HG03103 (cell line): ENCODE measurements at regions not wholly inside any gene's neighbourhood (a gene's known extent, or its start where the extent isn't known, plus 50 kb on each side); places are given as distances from the start of the nearest gene placed in this dataset.
A peak's percentile ranks its signal among the peaks of the same experiment; 100 is the strongest.

Experiments used
- ATAC-seq: cut with Tn5 transposase; IDR thresholded peaks from one replicate; pipeline ENCODE4 v1.9.1; 2021; ENCODE audit warnings: low read depth; ENCODE audit not compliant: unreplicated experiment

- ATAC-seq = no peak
Measured at GRCh38 chr5:124161266-124161665, 585.2 kb downstream of the ZNF608 start.

GRCh38 chr5:124160265-124160664 lies 586.2 kb downstream of the ZNF608 start:
- no peak for ATAC-seq

GRCh38 chr5:124157320-124157719 lies 589.1 kb downstream of the ZNF608 start:
- ATAC-seq = peak; percentile 61

- no peak for ATAC-seq
Measured at GRCh38 chr5:124156415-124156996, 589.9 kb downstream of the ZNF608 start.

GRCh38 chr5:124154714-124155113 lies 591.7 kb downstream of the ZNF608 start:
- ATAC-seq = no peak

GRCh38 chr5:124153588-124153987 lies 592.9 kb downstream of the ZNF608 start:
- ATAC-seq = no peak

- no peak for ATAC-seq
Measured at GRCh38 chr5:124148574-124148973, 597.9 kb downstream of the ZNF608 start.

GRCh38 chr5:124140060-124140459 lies 606.4 kb downstream of the ZNF608 start:
- ATAC-seq = no peak

- ATAC-seq = no peak
Measured at GRCh38 chr5:124139477-124139876, 607.0 kb downstream of the ZNF608 start.

- no peak for ATAC-seq
Measured at GRCh38 chr5:124136609-124137008, 609.8 kb downstream of the ZNF608 start.

- ATAC-seq = no peak
Measured at GRCh38 chr5:124134941-124135340, 611.5 kb downstream of the ZNF608 start.

- no peak for ATAC-seq
Measured at GRCh38 chr5:124133406-124133805, 613.0 kb downstream of the ZNF608 start.

GRCh38 chr5:124132843-124133242 lies 613.6 kb downstream of the ZNF608 start:
- no peak for ATAC-seq

- ATAC-seq = no peak
Measured at GRCh38 chr5:124131466-124131865, 615.0 kb downstream of the ZNF608 start.

- no peak for ATAC-seq
Measured at GRCh38 chr5:124130816-124131215, 615.6 kb downstream of the ZNF608 start.

GRCh38 chr5:124128867-124129266 lies 616.9 kb downstream of the CSNK1G3 start:
- ATAC-seq = no peak

GRCh38 chr5:124126504-124127217 lies 614.7 kb downstream of the CSNK1G3 start:
- no peak for ATAC-seq

GRCh38 chr5:124124711-124125229 lies 612.8 kb downstream of the CSNK1G3 start:
- no peak for ATAC-seq

GRCh38 chr5:124121198-124121597 lies 609.2 kb downstream of the CSNK1G3 start:
- ATAC-seq = no peak

GRCh38 chr5:124114911-124115310 lies 602.9 kb downstream of the CSNK1G3 start:
- no peak for ATAC-seq

- no peak for ATAC-seq
Measured at GRCh38 chr5:124111886-124112285, 599.9 kb downstream of the CSNK1G3 start.

- no peak for ATAC-seq
Measured at GRCh38 chr5:124110942-124111341, 599.0 kb downstream of the CSNK1G3 start.
